Liver (tissue), 8 donors: ENCODE measurements at regions not wholly inside any gene's neighbourhood (a gene's known extent, or its start where the extent isn't known, plus 50 kb on each side); places are given as distances from the start of the nearest gene placed in this dataset.

Experiments used
- DNase-seq: peaks from one replicate; pipeline ENCODE4 v3.0.0-alpha.2; 2017; ENCODE audit warnings: low spot score
- H3K27ac ChIP-seq, 2 donors: one replicate each; pipeline ENCODE4 v1.7.0; 2013; ENCODE audit warnings: inconsistent platforms in 2 of 2, low read length in 2 of 2, control low read depth in 1 of 2, low read depth in 1 of 2, mild to moderate bottlenecking in 1 of 2
- H3K27me3 ChIP-seq, 4 donors: one replicate each; pipeline versions ENCODE4 v1.6.1 to v1.7.0; 2013; ENCODE audit warnings: low read length in 3 of 4, inconsistent platforms in 1 of 4, mild to moderate bottlenecking in 1 of 4, moderate library complexity in 1 of 4; ENCODE audit not compliant: control insufficient read depth in 4 of 4, insufficient read depth in 4 of 4
- H3K36me3 ChIP-seq, 4 donors: one replicate each; pipeline versions ENCODE4 v1.6.1 to v1.7.0; 2013; ENCODE audit warnings: low read length in 3 of 4, mild to moderate bottlenecking in 3 of 4, low read depth in 1 of 4, moderate library complexity in 1 of 4; ENCODE audit not compliant: control insufficient read depth in 4 of 4, insufficient read depth in 3 of 4
- H3K4me1 ChIP-seq, 4 donors: one replicate each; pipeline versions ENCODE4 v1.6.1 to v1.7.0; 2013; ENCODE audit warnings: low read length in 3 of 4, mild to moderate bottlenecking in 3 of 4, moderate library complexity in 1 of 4; ENCODE audit not compliant: control insufficient read depth in 4 of 4, insufficient read depth in 4 of 4
- H3K4me3 ChIP-seq, 3 donors: one replicate each; pipeline versions ENCODE4 v1.6.1 to v1.7.0; 2013; ENCODE audit warnings: low read length in 3 of 3, control low read depth in 1 of 3, low read depth in 1 of 3, mild to moderate bottlenecking in 1 of 3
- H3K9ac ChIP-seq, 2 donors: one replicate each; pipeline ENCODE4 v1.7.0; 2013; ENCODE audit warnings: low read length in 2 of 2, mild to moderate bottlenecking in 2 of 2, moderate library complexity in 2 of 2, control low read depth in 1 of 2, low read depth in 1 of 2
- H3K9me3 ChIP-seq, 4 donors: one replicate each; pipeline versions ENCODE4 v1.6.1 to v1.7.0; 2013; ENCODE audit warnings: low read length in 3 of 4; ENCODE audit not compliant: control insufficient read depth in 4 of 4
- CTCF ChIP-seq: fragments of 150-350 bp; IDR thresholded peaks from 2 replicates; pipeline ENCODE4 v1.5.1; 2017; ENCODE audit warnings: improper control_type of control experiment, low read depth, low read length; ENCODE audit not compliant: missing input control
- FOXA1 ChIP-seq: IDR thresholded peaks from 2 replicates; pipeline ENCODE4 v1.6.1; 2016; ENCODE audit warnings: antibody characterized with exemption
- HNF4A ChIP-seq, 2 donors: conservative IDR thresholded peaks; 2 replicates each; pipeline ENCODE4 v1.6.1; 2016; ENCODE audit warnings: antibody characterized with exemption in 2 of 2, mild to moderate bottlenecking in 2 of 2
- HNF4G ChIP-seq: IDR thresholded peaks from 2 replicates; pipeline ENCODE4 v1.6.1; 2016; ENCODE audit warnings: antibody characterized with exemption
- JUND ChIP-seq, 2 donors: IDR thresholded peaks; 2 replicates each; pipeline ENCODE4 v1.6.1; 2016; ENCODE audit warnings: antibody characterized with exemption in 2 of 2
- NR2F2 ChIP-seq: IDR thresholded peaks from 2 replicates; pipeline ENCODE4 v1.6.1; 2016; ENCODE audit warnings: antibody characterized with exemption
- REST ChIP-seq: IDR thresholded peaks from 2 replicates; pipeline ENCODE4 v1.6.1; 2016; ENCODE audit warnings: antibody characterized with exemption, mild to moderate bottlenecking
- RXRA ChIP-seq, 2 donors: IDR thresholded peaks; 2 replicates each; pipeline ENCODE4 v1.6.1; 2017 to 2018; ENCODE audit warnings: antibody characterized with exemption in 2 of 2, mild to moderate bottlenecking in 1 of 2
- SP1 ChIP-seq: IDR thresholded peaks from 2 replicates; pipeline ENCODE4 v1.6.1; 2018; ENCODE audit warnings: antibody characterized with exemption, mild to moderate bottlenecking
- TAF1 ChIP-seq: conservative IDR thresholded peaks from 2 replicates; pipeline ENCODE4 v1.6.1; 2016; ENCODE audit warnings: antibody characterized with exemption, mild to moderate bottlenecking
- YY1 ChIP-seq: IDR thresholded peaks from 2 replicates; pipeline ENCODE4 v1.6.1; 2016; ENCODE audit warnings: antibody characterized with exemption, mild to moderate bottlenecking
- WGBS: extraction: QIAGEN DNeasy Blood & Tissue Kit; methylation state at CpG from one replicate; pipeline ENCODE4 v1.1.7; 2013; 5-methylcytosine and 5-hydroxymethylcytosine counted together
- donor health status: healthy.
- donor health status: healthy.
- donor health status: healthy.
- donor health status: healthy.
- donor health status: healthy.

GRCh38 chr12:105805730-105806399 is 332.9 kb downstream of the NUAK1 start:
- H3K4me3 ChIP-seq = no peak overlapping the region
- no peaks in the 10 kb centered on the region for H3K27me3 ChIP-seq
- no peaks in the 10 kb centered on the region for H3K9me3 ChIP-seq
- DNase-seq = no peak
- 88% methylated on average over 4 of the region's 4 CpGs for WGBS
- TF ChIP-seq HNF4G (no peak), TAF1 (no peak), RXRA (IDR thresholded peaks at IDR 0.05) (peak in 1 of 2 donors; percentile 43), SP1 (no peak)
- no peaks in the 10 kb centered on the region for H3K36me3 ChIP-seq
- no peaks in the 10 kb centered on the region for H3K4me1 ChIP-seq
- no peak overlapping the region for H3K27ac ChIP-seq
- no peak overlapping the region for H3K9ac ChIP-seq

GRCh38 chr12:105806400-105806770 is 332.4 kb downstream of the NUAK1 start:
- no peak overlapping the region for H3K9ac ChIP-seq

GRCh38 chr12:105812366-105812765 is 326.4 kb downstream of the NUAK1 start:
- no peak overlapping the region for H3K27ac ChIP-seq
- no peaks in the 10 kb centered on the region for H3K4me1 ChIP-seq
- WGBS = 92% methylated on average over 1 of the region's 1 CpG

More at GRCh38 chr12:105806400-105806770, 332.4 kb downstream of the NUAK1 start:
- no peaks in the 10 kb centered on the region for H3K36me3 ChIP-seq
- no peak overlapping the region for H3K4me3 ChIP-seq
- H3K4me1 ChIP-seq = no peaks in the 10 kb centered on the region
- 71% methylated on average over 2 of the region's 2 CpGs for WGBS
- no peak overlapping the region for H3K27ac ChIP-seq
- no peaks in the 10 kb centered on the region for H3K9me3 ChIP-seq
- H3K27me3 ChIP-seq = no peaks in the 10 kb centered on the region
- no peak for DNase-seq
- no peak for TF ChIP-seq HNF4A (conservative IDR thresholded peaks at IDR 0.05)
- TF ChIP-seq RXRA (IDR thresholded peaks at IDR 0.05) = no peak
- no peak for TF ChIP-seq NR2F2
- TF ChIP-seq FOXA1 = no peak
- no peak for TF ChIP-seq SP1

More at GRCh38 chr12:105812366-105812765, 326.4 kb downstream of the NUAK1 start:
- Histone ChIP-seq H3K9me3 (no peaks in the 10 kb centered on the region), H3K4me3 (no peak overlapping the region), H3K27me3 (no peaks in the 10 kb centered on the region), H3K36me3 (no peaks in the 10 kb centered on the region), H3K9ac (no peak overlapping the region)
- no peak for TF ChIP-seq REST
- TF ChIP-seq SP1 = no peak
- TF ChIP-seq RXRA (IDR thresholded peaks at IDR 0.05) = no peak
- TF ChIP-seq YY1 = no peak
- TF ChIP-seq JUND (IDR thresholded peaks at IDR 0.05) = no peak
- TF ChIP-seq CTCF = no peak
- TF ChIP-seq FOXA1 = no peak
- no peak for DNase-seq
